K562 (cell line): ENCODE measurements at regions not wholly inside any gene's neighbourhood (a gene's known extent, or its start where the extent isn't known, plus 50 kb on each side); places are given as distances from the start of the nearest gene placed in this dataset.

ENCODE experiments used
- AFF4 ChIP-seq: sonication (generic); formaldehyde crosslinking; IDR thresholded peaks from 2 replicates; pipeline ENCODE4 v1.8.0; 2023; ENCODE audit warnings: mild to moderate bottlenecking, missing genetic modification reagents
- ARNT ChIP-seq, 2 experiments: fragments of 450-650 bp; IDR thresholded peaks; 2 replicates each; pipeline ENCODE4 v1.6.1; 2016; ENCODE audit warnings: mild to moderate bottlenecking in 1 of 2
- CXXC5 ChIP-seq: fragments of 250-450 bp; sonication (Bioruptor Pico); IDR thresholded peaks from 2 replicates; pipeline ENCODE4 v1.8.0; 2022; ENCODE audit warnings: inconsistent platforms, mild to moderate bottlenecking, moderate library complexity
- HEY1 ChIP-seq: fragments of 250-450 bp; sonication (Bioruptor Pico); IDR thresholded peaks from 2 replicates; pipeline ENCODE4 v1.5.0; 2020; ENCODE audit warnings: mild to moderate bottlenecking, moderate library complexity, borderline replicate concordance
- SUPT5H ChIP-seq: fragments of 450-650 bp; IDR thresholded peaks from 2 replicates; pipeline ENCODE4 v1.6.1; 2016
- TAF7 ChIP-seq: fragments of 450-650 bp; IDR thresholded peaks from 2 replicates; pipeline ENCODE4 v1.6.1; 2016; ENCODE audit warnings: missing genetic modification characterization, missing compliant biosample characterization
- TEAD4 ChIP-seq, 2 experiments: sonication (generic) in 1 of 2; formaldehyde crosslinking in 1 of 2; IDR thresholded peaks; 2 replicates each; pipeline versions ENCODE4 v1.6.1 to v1.8.0; 2012 to 2022; ENCODE audit warnings: borderline replicate concordance in 1 of 2, inconsistent platforms in 1 of 2, low read length in 1 of 2, mild to moderate bottlenecking in 1 of 2, missing genetic modification reagents in 1 of 2
- ZC3H4 ChIP-seq: sonication (generic); formaldehyde crosslinking; IDR thresholded peaks from 2 replicates; pipeline ENCODE4 v1.9.0; 2021; ENCODE audit warnings: missing genetic modification reagents, borderline replicate concordance
- ZMIZ1 ChIP-seq, 2 experiments: fragments of 150-350 bp in 1 of 2; IDR thresholded peaks; 2 replicates each; pipeline ENCODE4 v1.6.1; 2012 to 2016; ENCODE audit warnings: low read depth in 2 of 2, low read length in 2 of 2, mild to moderate bottlenecking in 1 of 2, moderate library complexity in 1 of 2
- ZNF165 ChIP-seq: fragments of 250-450 bp; sonication (Bioruptor Pico); IDR thresholded peaks from 2 replicates; pipeline ENCODE4 v1.4.0; 2020; ENCODE audit warnings: borderline replicate concordance
- ZNF316 ChIP-seq: fragments of 450-650 bp; IDR thresholded peaks from 2 replicates; pipeline ENCODE4 v1.6.1; 2016
- TF ChIP-seq, protein P1 (sequence below), 2 experiments: fragments of 450-650 bp; conservative IDR thresholded peaks; 2 replicates each; pipeline ENCODE4 v1.6.1; 2017; ENCODE audit warnings: mild to moderate bottlenecking in 2 of 2, moderate library complexity in 2 of 2
- TF ChIP-seq, protein P2 (sequence below): conservative IDR thresholded peaks from 2 replicates; pipeline ENCODE4 v1.6.1; 2011; ENCODE audit warnings: low read depth, mild to moderate bottlenecking, low read length; ENCODE audit not compliant: control insufficient read depth

GRCh38 chr10:21180604-21181003, 283.5 kb upstream of the NEBL start (continued):
- no peak for TF ChIP-seq AFF4
- no peak for TF ChIP-seq CXXC5 (CRISPR knock-in tag)
- peak; percentile 57; the same call in 1 of the 2 replicates for TF ChIP-seq ZNF316
- no peak for TF ChIP-seq ZMIZ1 (IDR thresholded peaks at IDR 0.05; ENCODE audit: low read depth in 2 of 2, low read length in 2 of 2)
- no peak for TF ChIP-seq ZC3H4 (CRISPR knock-in tag)
- no peak for TF ChIP-seq TAF7
- TF ChIP-seq ZNF165 (CRISPR knock-in tag): no peak
- TF ChIP-seq TEAD4 (IDR thresholded peaks at IDR 0.05; ENCODE audit: low read length): peak; percentile 73
- TF ChIP-seq TEAD4 (CRISPR knock-in tag; IDR thresholded peaks at IDR 0.05; ENCODE audit: borderline replicate concordance): no peak
- TF ChIP-seq, protein P1, sequence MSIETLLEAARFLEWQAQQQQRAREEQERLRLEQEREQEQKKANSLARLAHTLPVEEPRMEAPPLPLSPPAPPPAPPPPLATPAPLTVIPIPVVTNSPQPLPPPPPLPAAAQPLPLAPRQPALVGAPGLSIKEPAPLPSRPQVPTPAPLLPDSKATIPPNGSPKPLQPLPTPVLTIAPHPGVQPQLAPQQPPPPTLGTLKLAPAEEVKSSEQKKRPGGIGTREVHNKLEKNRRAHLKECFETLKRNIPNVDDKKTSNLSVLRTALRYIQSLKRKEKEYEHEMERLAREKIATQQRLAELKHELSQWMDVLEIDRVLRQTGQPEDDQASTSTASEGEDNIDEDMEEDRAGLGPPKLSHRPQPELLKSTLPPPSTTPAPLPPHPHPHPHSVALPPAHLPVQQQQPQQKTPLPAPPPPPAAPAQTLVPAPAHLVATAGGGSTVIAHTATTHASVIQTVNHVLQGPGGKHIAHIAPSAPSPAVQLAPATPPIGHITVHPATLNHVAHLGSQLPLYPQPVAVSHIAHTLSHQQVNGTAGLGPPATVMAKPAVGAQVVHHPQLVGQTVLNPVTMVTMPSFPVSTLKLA (conservative IDR thresholded peaks at IDR 0.05): no peak
- TF ChIP-seq, protein P2, sequence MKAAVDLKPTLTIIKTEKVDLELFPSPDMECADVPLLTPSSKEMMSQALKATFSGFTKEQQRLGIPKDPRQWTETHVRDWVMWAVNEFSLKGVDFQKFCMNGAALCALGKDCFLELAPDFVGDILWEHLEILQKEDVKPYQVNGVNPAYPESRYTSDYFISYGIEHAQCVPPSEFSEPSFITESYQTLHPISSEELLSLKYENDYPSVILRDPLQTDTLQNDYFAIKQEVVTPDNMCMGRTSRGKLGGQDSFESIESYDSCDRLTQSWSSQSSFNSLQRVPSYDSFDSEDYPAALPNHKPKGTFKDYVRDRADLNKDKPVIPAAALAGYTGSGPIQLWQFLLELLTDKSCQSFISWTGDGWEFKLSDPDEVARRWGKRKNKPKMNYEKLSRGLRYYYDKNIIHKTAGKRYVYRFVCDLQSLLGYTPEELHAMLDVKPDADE: no peak
- no peak for TF ChIP-seq ARNT (IDR thresholded peaks at IDR 0.05)
- no peak for TF ChIP-seq HEY1 (CRISPR knock-in tag)
- TF ChIP-seq SUPT5H: no peak
